HG03175 (cell line): ENCODE measurements at regions not wholly inside any gene's neighbourhood (a gene's known extent, or its start where the extent isn't known, plus 50 kb on each side); places are given as distances from the start of the nearest gene placed in this dataset.

Experiments used
- ATAC-seq: cut with Tn5 transposase; IDR thresholded peaks from one replicate; pipeline ENCODE4 v1.9.1; 2021; ENCODE audit warnings: mild to moderate bottlenecking, moderate library complexity; ENCODE audit not compliant: unreplicated experiment

DNA sequence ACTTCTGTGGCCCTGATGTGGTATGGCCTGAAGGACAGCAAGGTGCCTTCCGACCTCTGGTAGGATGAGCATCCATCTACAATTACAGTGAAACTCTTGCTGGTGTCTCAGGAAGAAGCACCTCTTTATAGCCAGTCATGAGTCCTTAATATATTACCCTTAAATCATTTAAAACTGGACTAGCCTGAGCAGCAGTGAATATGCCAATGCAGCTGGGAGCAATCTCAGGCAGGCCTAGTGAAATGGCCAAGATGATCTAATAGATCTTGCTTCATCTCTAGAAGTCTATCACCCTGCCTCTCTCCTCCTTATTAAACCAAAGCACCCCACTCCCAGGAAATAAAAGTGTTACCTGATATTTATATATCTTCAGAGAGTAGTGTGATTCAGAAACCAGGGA lies 66.7 kb upstream of the SORCS3 start:
- ATAC-seq: no peak

GRCh38 chr10:104574838-104575237 lies 66.3 kb upstream of the SORCS3 start:
- no peak for ATAC-seq

- ATAC-seq: no peak
Observed at GRCh38 chr10:104576611-104577010, 64.5 kb upstream of the SORCS3 start.

DNA sequence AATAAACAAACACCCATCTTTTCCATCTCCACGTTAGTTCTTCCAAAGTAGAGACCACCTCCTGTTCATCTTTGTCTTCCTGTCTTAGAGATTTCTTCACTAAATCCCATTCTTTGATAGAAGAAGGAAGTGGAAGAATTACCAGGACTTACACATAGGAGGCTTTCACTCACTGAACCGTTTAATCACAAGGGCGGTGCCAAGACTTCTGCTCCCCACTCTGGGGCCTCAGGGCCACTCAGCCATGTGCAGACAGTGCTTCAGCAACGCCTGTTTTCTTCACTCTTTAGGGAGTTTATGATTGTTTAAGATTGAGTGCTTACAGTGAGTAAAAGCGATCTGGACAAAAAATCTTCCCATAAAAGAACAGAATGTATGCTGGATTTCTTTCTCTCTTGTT lies 63.9 kb upstream of the SORCS3 start:
- no peak for ATAC-seq

DNA sequence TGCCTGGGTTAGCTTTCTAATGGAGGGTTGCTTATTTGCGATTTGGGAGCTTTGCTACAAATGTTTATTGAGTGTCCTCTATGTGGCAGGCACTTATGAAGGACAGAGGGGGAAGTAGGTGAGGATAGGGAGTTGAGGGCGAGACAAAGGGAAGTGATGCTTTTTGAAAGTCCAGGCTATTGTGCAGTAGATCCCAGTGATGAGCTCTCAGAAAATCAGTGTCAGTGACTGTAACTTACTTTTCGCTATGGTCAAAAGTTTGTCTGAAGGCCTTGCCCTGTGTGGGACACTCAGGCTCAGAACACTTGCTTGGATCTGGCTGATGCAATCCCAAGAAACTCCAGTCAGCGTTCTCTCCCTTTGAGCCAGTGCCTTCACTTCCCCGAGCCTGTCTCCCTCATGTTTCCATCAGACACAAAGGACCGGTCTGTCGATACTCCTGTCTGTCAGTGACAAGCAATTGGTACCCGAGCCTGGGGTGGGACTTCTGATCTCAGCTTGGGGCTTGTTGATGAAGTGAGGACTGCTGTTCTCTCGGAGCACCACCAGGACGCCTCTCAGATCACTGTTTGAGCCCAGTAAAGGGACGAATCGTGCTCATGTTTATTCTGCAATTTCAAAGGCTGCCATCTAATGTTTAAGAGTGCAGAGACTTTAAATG lies 63.1 kb upstream of the SORCS3 start:
- ATAC-seq: no peak

DNA sequence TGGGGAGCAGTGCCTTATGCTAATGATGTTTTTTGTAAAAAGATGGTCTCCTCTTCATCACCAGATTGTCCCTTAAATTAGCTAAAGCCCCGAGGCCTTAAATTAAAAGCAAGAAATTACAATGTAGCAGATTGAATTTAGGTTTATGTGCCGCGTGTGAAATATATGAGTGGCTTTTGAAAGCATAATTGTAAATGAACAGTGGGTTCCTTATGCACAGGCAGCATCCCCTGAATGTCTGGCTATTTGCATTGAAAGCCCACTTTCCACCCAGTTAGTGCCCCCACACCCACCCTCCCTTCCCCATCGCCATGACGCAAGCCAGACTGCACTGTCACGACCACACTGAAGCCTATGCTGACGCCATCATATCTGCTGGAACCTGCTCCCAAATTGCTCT lies 62.4 kb upstream of the SORCS3 start:
- no peak for ATAC-seq

DNA sequence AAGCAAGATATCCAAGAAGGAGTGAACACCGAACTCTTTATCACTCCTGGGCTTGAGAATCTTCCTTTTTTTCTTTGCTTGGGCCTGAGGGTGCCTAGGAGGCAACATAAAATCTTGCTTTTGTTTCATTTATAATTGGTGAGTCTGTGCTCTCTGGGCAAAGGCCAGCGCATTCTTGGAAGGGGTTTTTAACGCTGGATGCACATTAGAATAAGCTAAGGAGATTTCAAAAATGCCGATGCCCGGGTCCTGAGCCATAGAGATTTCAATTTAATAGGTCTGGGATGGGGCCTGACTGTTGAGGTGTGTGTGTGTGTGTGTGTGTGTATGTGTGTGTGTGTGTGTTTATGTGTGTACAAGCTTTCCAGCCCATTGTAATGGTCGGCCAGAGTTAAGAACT lies 62.0 kb upstream of the SORCS3 start:
- ATAC-seq: no peak

- no peak for ATAC-seq
Observed at GRCh38 chr10:104580321-104580720, 60.8 kb upstream of the SORCS3 start.

DNA sequence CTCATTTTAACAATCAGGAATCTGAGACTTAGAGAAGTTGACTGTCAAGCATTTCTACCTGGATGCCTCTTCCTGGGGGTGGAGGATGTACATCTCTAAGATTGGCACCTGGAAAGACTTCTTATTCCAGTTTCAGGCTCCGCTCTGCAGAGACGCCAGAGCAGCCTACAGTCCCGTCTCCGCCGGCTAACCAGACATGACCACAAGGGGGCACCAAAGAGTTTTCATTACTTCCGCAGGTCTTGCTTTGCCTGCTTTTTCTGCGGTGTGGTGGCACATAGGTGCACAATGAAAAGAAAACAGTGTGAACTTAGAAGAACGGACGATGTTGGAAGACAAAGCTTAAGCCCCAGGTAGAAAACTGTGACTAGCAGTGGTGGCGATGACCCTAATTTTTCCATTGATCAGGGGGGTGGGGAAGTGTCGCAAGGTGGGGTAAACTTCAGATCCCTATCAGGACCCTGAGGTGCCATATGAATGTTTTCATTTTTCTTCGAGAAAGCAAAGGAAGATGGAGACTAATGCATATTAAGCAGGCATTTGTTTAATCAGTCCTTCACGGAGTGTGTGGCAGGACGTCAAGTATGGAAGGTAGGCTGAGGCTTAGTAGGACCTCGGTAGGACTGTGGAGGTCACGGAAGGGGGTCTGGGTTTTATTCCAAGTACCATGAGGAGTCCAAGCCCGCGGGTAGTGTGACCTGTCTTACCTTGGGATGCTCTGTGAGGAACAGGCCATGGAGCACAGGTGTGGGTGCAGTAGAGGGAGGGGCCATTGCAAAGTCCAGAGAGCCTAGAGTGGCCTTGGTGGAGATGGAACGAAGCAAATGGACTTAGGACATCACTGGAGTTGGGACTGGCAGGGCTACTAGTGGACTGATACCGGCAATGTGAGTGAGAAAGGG lies 60.1 kb upstream of the SORCS3 start:
- ATAC-seq: peak; percentile 77

GRCh38 chr10:104581884-104582601 lies 59.0 kb upstream of the SORCS3 start:
- ATAC-seq: no peak

- ATAC-seq: no peak
Observed at GRCh38 chr10:104582602-104582951, 58.5 kb upstream of the SORCS3 start.

- ATAC-seq: no peak
Observed at GRCh38 chr10:104582966-104583365, 58.1 kb upstream of the SORCS3 start.

GRCh38 chr10:104584541-104584940 lies 56.5 kb upstream of the SORCS3 start:
- ATAC-seq: no peak

- ATAC-seq: no peak
Observed at GRCh38 chr10:104587751-104588150, 53.3 kb upstream of the SORCS3 start.

- ATAC-seq: no peak
Observed at GRCh38 chr10:104589431-104589830, 51.7 kb upstream of the SORCS3 start.

DNA sequence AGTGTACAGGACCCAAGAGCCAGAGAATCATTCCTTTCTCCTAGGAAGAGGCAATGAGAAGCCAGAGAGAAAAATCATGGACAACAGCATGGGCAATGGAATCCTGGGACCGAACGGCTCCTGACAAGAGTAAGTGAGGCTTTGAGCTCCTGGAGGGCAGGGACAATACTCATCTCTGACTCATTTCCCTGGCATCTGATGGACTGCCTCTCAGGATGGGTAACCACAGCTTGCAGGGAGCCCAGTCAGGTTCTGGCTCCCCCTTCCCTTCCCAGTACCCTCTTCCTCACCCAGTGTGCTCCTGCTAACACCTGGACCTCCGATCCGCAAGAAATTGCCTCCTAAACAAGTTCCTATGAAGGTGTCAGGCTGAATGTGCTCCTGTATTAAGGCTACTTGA lies 51.2 kb upstream of the SORCS3 start:
- no peak for ATAC-seq
